GM12878 (cell line): ENCODE measurements at regions not wholly inside any gene's neighbourhood (a gene's known extent, or its start where the extent isn't known, plus 50 kb on each side); places are given as distances from the start of the nearest gene placed in this dataset.

ENCODE experiments used
- ATAC-seq: fragments of 200-7000 bp; cut with Tn5 transposase; 3 replicates; pipeline ENCODE4 v1.9.1; 2020; ENCODE audit warnings: mild to moderate bottlenecking, moderate library complexity
- BruUV-seq: library from RNA; stranded (reverse); fragments of 400-500 nt; replicated peaks from 2 replicates; lab custom pipeline; 2021; lab: Mats Ljungman, UMichigan
- CTCF ChIA-PET: fragments of 300-600 bp; sonication (Branson Sonifier 250); formaldehyde crosslinking; extraction: SDS; loops from one replicate; lab custom pipeline; 2021; ENCODE audit warnings: inconsistent platforms; lab: Yijun Ruan, JAX
- POLR2A ChIA-PET: fragments of 350-600 bp; formaldehyde crosslinking; extraction: SDS; loops from one replicate; lab custom pipeline; 2021; ENCODE audit warnings: inconsistent platforms; lab: Charles Lee
- RAD21 ChIA-PET: fragments of 300-600 bp; sonication (Branson Sonifier 250); formaldehyde crosslinking; loops from one replicate; lab custom pipeline; 2023; ENCODE audit warnings: antibody characterized with exemption; ENCODE audit not compliant: unreplicated experiment; lab: Charles Lee
- SMC1A ChIA-PET: fragments of 300-600 bp; sonication (Branson Sonifier 250); formaldehyde crosslinking; loops from one replicate; lab custom pipeline; 2023; ENCODE audit not compliant: unreplicated experiment, uncharacterized antibody; lab: Charles Lee
- DNase-seq: peaks from one replicate; pipeline ENCODE4 v3.0.0-alpha.2; 2011; ENCODE audit warnings: low read depth, low spot score
- FAIRE-seq: peaks from 3 replicates; lab custom pipeline; 2011; peaks lifted over from hg19 to GRCh38; lab: Jason Lieb, UNC
- H2AFZ ChIP-seq: 2 replicates; pipeline ENCODE4 v1.6.0; 2011; ENCODE audit warnings: low read depth, low read length, control low read depth; ENCODE audit not compliant: control insufficient read depth
- H3K27ac ChIP-seq: 2 replicates; pipeline ENCODE4 v1.5.1; 2011; ENCODE audit warnings: control low read depth; ENCODE audit not compliant: control insufficient read depth, insufficient read depth
- H3K27me3 ChIP-seq, 2 experiments: replicated peaks in 1 of 2; 2 replicates each; pipeline versions ENCODE4 v1.6.0 to v1.6.1; 2011; ENCODE audit warnings: low read length in 1 of 2; ENCODE audit not compliant: control insufficient read depth in 2 of 2, insufficient read depth in 2 of 2
- H3K36me3 ChIP-seq, 2 experiments: 2 replicates each; pipeline ENCODE4 v1.5.1; 2011; ENCODE audit warnings: low read length in 1 of 2; ENCODE audit not compliant: control insufficient read depth in 2 of 2, insufficient read depth in 2 of 2
- H3K4me1 ChIP-seq: 2 replicates; pipeline ENCODE4 v1.6.1; 2011; ENCODE audit warnings: mild to moderate bottlenecking, low read length, moderate library complexity, mixed read lengths; ENCODE audit not compliant: control insufficient read depth, insufficient read depth
- H3K4me2 ChIP-seq: 2 replicates; pipeline ENCODE4 v1.6.0; 2011; ENCODE audit warnings: control low read depth; ENCODE audit not compliant: control insufficient read depth, insufficient read depth
- H3K4me3 ChIP-seq: fragments of 200-600 bp; sonication (generic); 2 replicates; pipeline ENCODE4 v1.5.1; 2016
- H3K79me2 ChIP-seq: 2 replicates; pipeline ENCODE4 v1.6.0; 2011; ENCODE audit warnings: low read length; ENCODE audit not compliant: control insufficient read depth, insufficient read depth
- H3K9ac ChIP-seq: 2 replicates; pipeline ENCODE4 v1.8.0; 2011; ENCODE audit warnings: low read length, control low read depth, mixed read lengths; ENCODE audit not compliant: control insufficient read depth, insufficient read depth
- H3K9me3 ChIP-seq: replicated peaks from 3 replicates; pipeline ENCODE4 v1.5.1; 2011; ENCODE audit warnings: mild to moderate bottlenecking, low read length; ENCODE audit not compliant: control insufficient read depth, insufficient read depth
- H4K20me1 ChIP-seq: 2 replicates; pipeline ENCODE4 v1.6.0; 2011; ENCODE audit not compliant: control insufficient read depth, insufficient read depth
- BHLHE40 ChIP-seq, 2 experiments: fragments of 450-650 bp in 1 of 2; IDR thresholded peaks; 2 replicates each; pipeline ENCODE4 v1.6.1; 2011 to 2017; ENCODE audit warnings: low read depth in 2 of 2, borderline replicate concordance in 1 of 2, improper control_type of control experiment in 1 of 2, low read length in 1 of 2, mild to moderate bottlenecking in 1 of 2
- GATAD2B ChIP-seq: fragments of 450-650 bp; conservative IDR thresholded peaks from 2 replicates; pipeline ENCODE4 v1.6.1; 2017; ENCODE audit warnings: low read depth, mild to moderate bottlenecking, moderate library complexity
- IKZF2 ChIP-seq, 2 experiments: fragments of 450-650 bp; IDR thresholded peaks; 2 replicates each; pipeline ENCODE4 v1.6.1; 2017; ENCODE audit warnings: mild to moderate bottlenecking in 2 of 2, moderate library complexity in 2 of 2
- KAT2A ChIP-seq: conservative IDR thresholded peaks from 2 replicates; pipeline ENCODE4 v1.6.1; 2011; ENCODE audit warnings: low read depth, low read length; ENCODE audit not compliant: control insufficient read depth
- LARP7 ChIP-seq: fragments of 450-650 bp; IDR thresholded peaks from 2 replicates; pipeline ENCODE4 v1.6.1; 2017; ENCODE audit warnings: mild to moderate bottlenecking
- NR2C1 ChIP-seq: fragments of 450-650 bp; IDR thresholded peaks from 2 replicates; pipeline ENCODE4 v1.6.1; 2017; ENCODE audit warnings: antibody characterized with exemption, mild to moderate bottlenecking, moderate library complexity
- RAD51 ChIP-seq: fragments of 450-650 bp; IDR thresholded peaks from 2 replicates; pipeline ENCODE4 v1.6.1; 2016; ENCODE audit warnings: moderate library complexity, mild to moderate bottlenecking, inconsistent platforms
- TCF3 ChIP-seq: IDR thresholded peaks from 2 replicates; pipeline ENCODE4 v1.6.1; 2012; ENCODE audit warnings: low read depth, mild to moderate bottlenecking, low read length, borderline replicate concordance; ENCODE audit not compliant: insufficient read depth
- ZNF217 ChIP-seq: fragments of 450-650 bp; IDR thresholded peaks from 2 replicates; pipeline ENCODE4 v1.6.1; 2017; ENCODE audit warnings: antibody characterized with exemption, mild to moderate bottlenecking
- WGBS: methylation state at CpG from one replicate; pipeline ENCODE4 v1.1.6; 2016; ENCODE audit warnings: low lambda C conversion rate; ENCODE audit not compliant: insufficient replicate concordance, insufficient coverage; ENCODE audit errors: missing lambda C conversion rate; 5-methylcytosine and 5-hydroxymethylcytosine counted together
- in situ Hi-C: fragments of 300-500 bp; cut with MboI; formaldehyde crosslinking; loops from 9 replicates; pipeline ENCODE4 v1.14.3; 2018; ENCODE audit warnings: mixed read lengths
- intact Hi-C: fragments of 100-400 bp; cut with micrococcal nuclease; formaldehyde crosslinking; loops from one replicate; pipeline ENCODE4 v1.14.2; 2022; ENCODE audit not compliant: unreplicated experiment
- TF ChIP-seq, protein P1 (sequence below): fragments of 450-650 bp; IDR thresholded peaks from 2 replicates; pipeline ENCODE4 v1.6.1; 2018; ENCODE audit warnings: borderline replicate concordance, mild to moderate bottlenecking; ENCODE audit not compliant: partially characterized antibody
- TF ChIP-seq, protein P2 (sequence below): fragments of 450-650 bp; IDR thresholded peaks from 2 replicates; pipeline ENCODE4 v1.6.1; 2017; ENCODE audit warnings: mild to moderate bottlenecking, moderate library complexity
- TF ChIP-seq, protein P3 (sequence below): IDR thresholded peaks from 2 replicates; pipeline ENCODE4 v1.6.1; 2011; ENCODE audit warnings: low read depth, low read length, improper control_type of control experiment, borderline replicate concordance

GRCh38 chr22:25509374-25509791 is 55.1 kb upstream of the GRK3 start:
- no peaks in the 10 kb centered on the region for H4K20me1 ChIP-seq
- SMC1A ChIA-PET, result interaction anchor here (0.8 to 1.5 kb wide), 2 partner anchors 13 to 14 kb away, joined by 3 read pairs; no protein-coding TSS in a partner anchor
- RAD21 ChIA-PET, result no interaction called here
- H3K4me3 ChIP-seq, result no peak overlapping the region
- in situ Hi-C loops, result no loop called here
- CTCF ChIA-PET, result interaction anchor here (1.0 to 1.2 kb wide), 2 partner anchors 13 to 35 kb away, joined by 3 to 4 read pairs; no protein-coding TSS in a partner anchor
- H2AFZ ChIP-seq, result no peak overlapping the region
- no peaks in the 10 kb centered on the region for H3K27me3 ChIP-seq
- intact Hi-C loops, result no loop called here
- no peaks in the 10 kb centered on the region for H3K9me3 ChIP-seq
- ATAC-seq (no peak), FAIRE-seq (no peak), DNase-seq (no peak)
- H3K4me1 ChIP-seq, result no peaks in the 10 kb centered on the region
- no peak overlapping the region for H3K9ac ChIP-seq
- no peak overlapping the region for H3K4me2 ChIP-seq
- 68% methylated on average over 5 of the region's 5 CpGs for WGBS
- TF ChIP-seq KAT2A (no peak), GATAD2B (no peak), RAD51 (no peak), BHLHE40 (IDR thresholded peaks at IDR 0.05; ENCODE audit: borderline replicate concordance in 1 of 2, low read depth in 2 of 2, low read length in 1 of 2) (no peak), LARP7 (no peak), NR2C1 (no peak), TCF3 (no peak), ZNF217 (no peak), IKZF2 (IDR thresholded peaks at IDR 0.05) (no peak)
- TF ChIP-seq, protein P1, sequence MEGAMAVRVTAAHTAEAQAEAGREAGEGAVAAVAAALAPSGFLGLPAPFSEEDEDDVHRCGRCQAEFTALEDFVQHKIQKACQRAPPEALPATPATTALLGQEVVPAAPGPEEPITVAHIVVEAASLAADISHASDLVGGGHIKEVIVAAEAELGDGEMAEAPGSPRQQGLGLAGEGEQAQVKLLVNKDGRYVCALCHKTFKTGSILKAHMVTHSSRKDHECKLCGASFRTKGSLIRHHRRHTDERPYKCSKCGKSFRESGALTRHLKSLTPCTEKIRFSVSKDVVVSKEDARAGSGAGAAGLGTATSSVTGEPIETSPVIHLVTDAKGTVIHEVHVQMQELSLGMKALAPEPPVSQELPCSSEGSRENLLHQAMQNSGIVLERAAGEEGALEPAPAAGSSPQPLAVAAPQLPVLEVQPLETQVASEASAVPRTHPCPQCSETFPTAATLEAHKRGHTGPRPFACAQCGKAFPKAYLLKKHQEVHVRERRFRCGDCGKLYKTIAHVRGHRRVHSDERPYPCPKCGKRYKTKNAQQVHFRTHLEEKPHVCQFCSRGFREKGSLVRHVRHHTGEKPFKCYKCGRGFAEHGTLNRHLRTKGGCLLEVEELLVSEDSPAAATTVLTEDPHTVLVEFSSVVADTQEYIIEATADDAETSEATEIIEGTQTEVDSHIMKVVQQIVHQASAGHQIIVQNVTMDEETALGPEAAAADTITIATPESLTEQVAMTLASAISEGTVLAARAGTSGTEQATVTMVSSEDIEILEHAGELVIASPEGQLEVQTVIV, result no peak
- TF ChIP-seq, protein P2, sequence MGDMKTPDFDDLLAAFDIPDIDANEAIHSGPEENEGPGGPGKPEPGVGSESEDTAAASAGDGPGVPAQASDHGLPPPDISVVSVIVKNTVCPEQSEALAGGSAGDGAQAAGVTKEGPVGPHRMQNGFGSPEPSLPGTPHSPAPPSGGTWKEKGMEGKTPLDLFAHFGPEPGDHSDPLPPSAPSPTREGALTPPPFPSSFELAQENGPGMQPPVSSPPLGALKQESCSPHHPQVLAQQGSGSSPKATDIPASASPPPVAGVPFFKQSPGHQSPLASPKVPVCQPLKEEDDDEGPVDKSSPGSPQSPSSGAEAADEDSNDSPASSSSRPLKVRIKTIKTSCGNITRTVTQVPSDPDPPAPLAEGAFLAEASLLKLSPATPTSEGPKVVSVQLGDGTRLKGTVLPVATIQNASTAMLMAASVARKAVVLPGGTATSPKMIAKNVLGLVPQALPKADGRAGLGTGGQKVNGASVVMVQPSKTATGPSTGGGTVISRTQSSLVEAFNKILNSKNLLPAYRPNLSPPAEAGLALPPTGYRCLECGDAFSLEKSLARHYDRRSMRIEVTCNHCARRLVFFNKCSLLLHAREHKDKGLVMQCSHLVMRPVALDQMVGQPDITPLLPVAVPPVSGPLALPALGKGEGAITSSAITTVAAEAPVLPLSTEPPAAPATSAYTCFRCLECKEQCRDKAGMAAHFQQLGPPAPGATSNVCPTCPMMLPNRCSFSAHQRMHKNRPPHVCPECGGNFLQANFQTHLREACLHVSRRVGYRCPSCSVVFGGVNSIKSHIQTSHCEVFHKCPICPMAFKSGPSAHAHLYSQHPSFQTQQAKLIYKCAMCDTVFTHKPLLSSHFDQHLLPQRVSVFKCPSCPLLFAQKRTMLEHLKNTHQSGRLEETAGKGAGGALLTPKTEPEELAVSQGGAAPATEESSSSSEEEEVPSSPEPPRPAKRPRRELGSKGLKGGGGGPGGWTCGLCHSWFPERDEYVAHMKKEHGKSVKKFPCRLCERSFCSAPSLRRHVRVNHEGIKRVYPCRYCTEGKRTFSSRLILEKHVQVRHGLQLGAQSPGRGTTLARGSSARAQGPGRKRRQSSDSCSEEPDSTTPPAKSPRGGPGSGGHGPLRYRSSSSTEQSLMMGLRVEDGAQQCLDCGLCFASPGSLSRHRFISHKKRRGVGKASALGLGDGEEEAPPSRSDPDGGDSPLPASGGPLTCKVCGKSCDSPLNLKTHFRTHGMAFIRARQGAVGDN, result no peak
- TF ChIP-seq, protein P3, sequence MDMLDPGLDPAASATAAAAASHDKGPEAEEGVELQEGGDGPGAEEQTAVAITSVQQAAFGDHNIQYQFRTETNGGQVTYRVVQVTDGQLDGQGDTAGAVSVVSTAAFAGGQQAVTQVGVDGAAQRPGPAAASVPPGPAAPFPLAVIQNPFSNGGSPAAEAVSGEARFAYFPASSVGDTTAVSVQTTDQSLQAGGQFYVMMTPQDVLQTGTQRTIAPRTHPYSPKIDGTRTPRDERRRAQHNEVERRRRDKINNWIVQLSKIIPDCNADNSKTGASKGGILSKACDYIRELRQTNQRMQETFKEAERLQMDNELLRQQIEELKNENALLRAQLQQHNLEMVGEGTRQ, result no peak
- H3K27ac ChIP-seq, result no peak overlapping the region
- H3K36me3 ChIP-seq, result no peaks in the 10 kb centered on the region
- POLR2A ChIA-PET, result no interaction called here
- no TSS peak for BruUV-seq
- no peaks in the 10 kb centered on the region for H3K79me2 ChIP-seq
